T follicular helper cell (primary cell): ENCODE measurements at regions not wholly inside any gene's neighbourhood (a gene's known extent, or its start where the extent isn't known, plus 50 kb on each side); places are given as distances from the start of the nearest gene placed in this dataset.

Experiments
- DNase-seq: peaks from one replicate; pipeline ENCODE4 v3.0.0-alpha.2; 2020; ENCODE audit warnings: low read depth

DNA sequence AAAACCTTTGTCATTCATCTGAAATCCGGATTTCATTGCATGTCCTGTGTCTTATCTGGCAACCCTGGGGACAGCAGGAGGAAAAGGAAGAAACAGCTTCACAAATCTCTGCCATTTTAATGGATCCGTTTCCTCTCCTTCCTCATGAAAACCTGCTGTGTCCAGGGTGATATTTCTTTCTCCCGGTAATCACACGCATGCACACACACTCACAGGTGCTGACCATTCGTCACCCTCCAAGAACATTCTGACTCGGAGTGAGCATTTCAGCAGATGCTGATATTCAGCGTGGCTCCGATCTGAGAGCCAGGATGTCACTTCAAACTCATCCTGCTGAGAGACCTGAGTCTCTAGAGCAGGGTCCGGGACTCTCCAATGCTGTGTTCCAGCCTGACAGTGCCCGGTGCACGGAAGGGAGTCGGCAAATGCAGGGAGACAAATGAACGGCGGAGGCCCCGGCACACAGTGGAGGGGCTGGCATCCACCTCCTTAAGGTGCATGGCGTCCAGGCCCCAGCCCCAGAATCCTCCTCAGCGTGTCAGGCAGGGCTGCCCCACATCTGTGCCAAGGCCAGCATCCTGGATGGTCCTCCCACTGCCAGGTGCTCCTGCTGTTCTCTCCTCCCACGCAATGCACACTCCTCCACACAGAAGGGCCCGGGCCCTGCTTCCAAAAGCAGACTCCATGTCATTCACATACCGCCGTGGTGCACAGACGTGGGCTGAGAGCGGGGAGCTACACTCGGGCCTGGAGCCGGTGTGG lies 70.7 kb downstream of the RBFOX3 start:
- no peak for DNase-seq

GRCh38 chr17:79538291-79538690 lies 72.6 kb downstream of the RBFOX3 start:
- no peak for DNase-seq

DNA sequence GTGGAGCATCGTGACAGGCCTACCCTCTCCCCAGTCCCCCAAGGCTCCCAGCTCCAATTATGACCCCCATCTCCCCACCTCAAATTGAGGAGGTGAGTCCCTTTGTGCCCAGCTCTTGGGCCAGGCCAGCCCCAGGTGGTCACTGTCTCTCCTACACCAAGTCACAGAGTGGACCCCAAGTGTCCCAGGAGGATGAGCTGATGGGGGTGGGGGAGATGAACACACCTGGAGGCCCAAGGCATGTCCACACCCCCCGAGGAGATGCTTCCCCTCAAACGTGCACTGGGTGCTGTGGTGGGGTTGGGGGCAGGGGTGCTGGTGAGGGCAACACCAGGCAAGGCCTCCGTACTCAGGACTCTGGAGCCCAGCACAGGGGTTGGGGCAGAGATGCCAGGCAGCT lies 73.2 kb downstream of the RBFOX3 start:
- DNase-seq: no peak

DNA sequence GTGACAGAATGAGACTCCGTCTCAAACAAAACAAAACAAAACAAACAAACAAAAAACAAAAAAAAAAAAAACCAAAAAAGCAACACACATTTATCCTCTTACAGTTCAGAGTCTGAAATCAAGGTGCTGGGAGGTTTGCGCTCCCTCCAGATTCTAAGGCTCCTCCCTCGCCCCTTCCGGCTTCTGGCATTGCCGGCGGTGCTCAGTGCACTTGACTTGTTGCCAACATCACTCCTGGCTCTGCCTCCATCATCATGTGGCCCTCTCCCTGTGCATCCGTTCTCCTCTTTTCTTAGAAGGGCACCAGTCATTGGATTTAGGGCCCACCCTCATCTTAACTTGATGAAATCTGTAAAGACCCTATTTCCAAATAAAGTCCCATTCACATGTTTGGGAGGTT lies 73.8 kb downstream of the RBFOX3 start:
- no peak for DNase-seq

- DNase-seq: no peak
Measured at GRCh38 chr17:79536212-79536840, 74.5 kb downstream of the RBFOX3 start.

DNA sequence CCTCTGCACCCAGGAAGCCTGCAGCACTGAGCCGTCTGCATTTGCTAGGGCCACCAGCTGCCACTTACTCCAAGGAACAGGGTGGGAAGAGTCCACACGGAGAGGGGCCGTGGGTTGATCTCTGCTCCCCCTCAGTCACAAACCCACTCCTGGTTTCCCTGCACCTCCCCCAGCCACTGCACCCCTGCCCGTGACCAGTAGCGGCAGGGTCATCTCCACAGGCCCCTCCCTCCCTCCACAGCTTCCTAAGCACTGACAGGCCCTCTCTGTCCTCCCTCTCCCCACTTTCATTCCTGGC lies 75.2 kb downstream of the RBFOX3 start:
- DNase-seq: no peak

DNA sequence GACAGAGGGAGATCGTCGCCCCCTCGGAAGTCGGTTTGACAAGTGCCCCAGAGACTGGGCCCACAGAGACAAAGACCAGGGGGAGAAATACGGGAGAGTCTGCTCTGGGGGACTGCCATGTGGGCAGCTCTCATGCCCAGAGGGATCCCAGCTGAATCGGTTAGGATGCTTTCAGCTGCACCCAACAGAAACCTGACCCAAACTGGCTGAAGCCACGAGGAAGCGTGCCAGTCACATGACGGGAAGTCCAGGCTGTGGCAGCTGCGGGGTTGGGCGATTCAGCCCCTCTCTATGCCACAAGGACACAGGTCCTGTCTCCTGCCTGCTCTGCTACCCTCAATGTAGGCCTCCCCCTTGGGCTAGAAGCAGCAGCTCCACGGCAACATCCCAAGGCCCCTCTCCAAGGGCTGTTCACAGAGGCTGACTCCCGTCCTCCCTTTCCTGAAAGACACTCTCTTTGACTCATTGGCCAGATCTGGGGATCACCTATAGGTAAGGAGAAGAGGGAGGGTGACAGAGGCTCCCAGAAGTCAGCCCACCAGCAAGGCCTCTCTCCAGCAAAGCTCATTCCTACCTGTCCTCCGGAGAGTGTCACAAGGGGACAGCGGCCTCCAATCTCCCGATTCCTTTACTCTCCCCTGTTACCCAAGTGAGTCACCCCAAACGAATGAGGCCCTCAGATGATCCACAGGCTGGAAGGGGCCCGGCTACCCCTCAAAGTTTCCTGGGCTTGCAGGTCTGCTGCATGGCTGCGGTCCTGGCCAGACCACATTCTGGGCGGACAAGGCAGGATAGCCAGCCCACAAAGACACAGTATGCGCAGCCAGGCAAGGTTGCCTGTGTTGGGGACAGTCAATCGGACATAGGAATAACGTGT lies 75.8 kb downstream of the RBFOX3 start:
- DNase-seq: no peak

DNA sequence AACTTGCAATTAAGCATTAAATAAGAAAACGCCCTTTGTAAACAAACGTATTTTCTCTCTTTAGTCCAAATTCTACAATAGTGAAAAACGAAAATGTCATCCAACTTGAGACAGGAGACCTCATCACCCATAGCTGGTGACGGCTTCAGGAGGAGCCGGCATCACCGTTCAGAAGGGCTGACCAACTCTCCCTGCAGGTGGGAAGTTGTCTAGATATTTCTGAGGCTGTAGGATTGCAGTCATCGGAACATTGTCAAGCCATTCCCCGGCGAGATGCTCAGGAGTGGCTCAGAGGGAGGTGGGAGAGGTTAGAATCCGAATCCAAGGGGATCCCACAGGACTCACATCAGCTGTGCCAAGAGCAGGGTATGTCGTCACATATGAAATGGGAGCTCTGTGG lies 76.7 kb downstream of the RBFOX3 start:
- no peak for DNase-seq

DNA sequence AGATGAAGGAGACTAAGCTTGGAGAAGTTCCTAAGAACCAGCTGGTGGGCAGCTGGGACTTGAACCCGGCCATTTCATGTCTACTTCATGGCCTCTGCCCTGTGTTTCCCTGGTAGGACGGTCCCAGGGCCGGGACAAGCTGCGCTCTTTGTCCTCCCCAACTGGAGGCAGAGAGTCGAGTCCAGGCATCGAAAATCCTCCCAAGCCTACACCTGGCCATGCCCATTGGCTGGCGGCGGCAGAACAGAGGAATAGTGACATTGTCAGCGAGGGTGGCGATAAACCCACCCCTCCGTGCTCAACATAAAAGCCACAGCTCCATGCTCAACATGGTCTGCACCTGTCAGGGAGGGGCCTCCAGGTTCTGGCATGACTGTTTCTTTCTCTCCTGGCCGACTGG lies 77.7 kb downstream of the RBFOX3 start:
- no peak for DNase-seq

DNA sequence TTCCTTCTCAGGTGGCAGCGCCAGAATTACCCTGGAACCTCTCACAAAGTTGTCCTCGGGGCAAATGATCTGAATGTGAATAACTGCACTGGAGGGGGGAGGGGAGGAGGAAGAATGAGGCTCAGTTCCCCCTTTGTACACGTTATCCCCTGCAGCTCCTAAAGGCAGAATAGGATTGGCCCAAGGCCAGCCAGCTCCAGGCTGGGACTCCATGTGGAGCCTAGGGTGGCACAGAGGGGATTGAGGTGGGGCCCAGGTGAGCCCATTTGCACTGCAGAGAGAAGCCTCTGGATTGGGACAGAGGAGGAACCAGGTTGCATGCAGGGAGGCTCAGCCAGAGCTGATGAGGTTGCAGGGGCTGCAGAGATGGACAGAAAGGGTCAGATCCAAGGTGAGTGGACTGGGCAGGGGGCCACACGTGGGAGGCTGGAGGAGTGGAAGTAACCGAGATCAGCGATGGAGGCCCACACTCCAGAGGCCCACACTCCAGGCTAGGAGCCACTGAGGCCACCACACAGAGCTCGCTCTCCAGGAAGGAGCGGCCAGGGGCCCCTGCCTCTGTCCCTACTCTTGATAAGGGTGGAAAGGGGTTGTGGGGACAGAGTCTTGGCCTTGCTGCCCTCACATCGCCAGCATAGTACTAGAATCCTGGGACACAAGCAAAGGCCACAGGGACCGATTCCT lies 78.6 kb downstream of the RBFOX3 start:
- DNase-seq: no peak

GRCh38 chr17:79531191-79532095 lies 79.4 kb downstream of the RBFOX3 start:
- no peak for DNase-seq

- no peak for DNase-seq
Measured at GRCh38 chr17:79530361-79531105, 80.3 kb downstream of the RBFOX3 start.

DNA sequence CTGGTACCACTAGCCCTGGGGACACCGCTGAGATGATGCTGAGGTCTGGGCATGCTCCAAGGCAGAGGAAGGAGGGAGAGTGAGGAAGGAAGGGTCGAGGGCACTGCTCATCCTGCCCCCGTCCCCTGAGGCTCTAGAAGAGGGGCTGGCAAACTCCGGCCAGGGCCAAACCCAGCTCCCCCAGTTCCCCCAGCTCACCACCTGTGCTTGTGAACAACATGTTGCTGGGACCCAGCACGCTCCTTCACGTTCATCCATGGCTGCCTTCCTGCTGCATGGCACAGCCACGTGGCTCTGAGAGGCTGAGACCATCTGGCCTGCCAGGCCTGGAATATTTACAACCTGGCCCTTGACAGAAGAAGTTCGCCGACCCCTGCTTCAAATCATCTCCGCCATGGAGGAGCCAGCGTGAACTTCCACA lies 81.2 kb downstream of the RBFOX3 start:
- no peak for DNase-seq

GRCh38 chr17:79528592-79529125 lies 82.2 kb downstream of the RBFOX3 start:
- DNase-seq: no peak

- DNase-seq: no peak
Measured at GRCh38 chr17:79527306-79527705, 83.5 kb downstream of the RBFOX3 start.

- DNase-seq: no peak
Measured at GRCh38 chr17:79525793-79526677, 84.8 kb downstream of the RBFOX3 start.

- DNase-seq: no peak
Measured at GRCh38 chr17:79524213-79525187, 86.4 kb downstream of the RBFOX3 start.

- DNase-seq: no peak
Measured at GRCh38 chr17:79522414-79522813, 88.4 kb downstream of the RBFOX3 start.
